ENCODE measurements at regions not wholly inside any gene's neighbourhood (a gene's known extent, or its start where the extent isn't known, plus 50 kb on each side); places are given as distances from the start of the nearest gene placed in this dataset.

DNA sequence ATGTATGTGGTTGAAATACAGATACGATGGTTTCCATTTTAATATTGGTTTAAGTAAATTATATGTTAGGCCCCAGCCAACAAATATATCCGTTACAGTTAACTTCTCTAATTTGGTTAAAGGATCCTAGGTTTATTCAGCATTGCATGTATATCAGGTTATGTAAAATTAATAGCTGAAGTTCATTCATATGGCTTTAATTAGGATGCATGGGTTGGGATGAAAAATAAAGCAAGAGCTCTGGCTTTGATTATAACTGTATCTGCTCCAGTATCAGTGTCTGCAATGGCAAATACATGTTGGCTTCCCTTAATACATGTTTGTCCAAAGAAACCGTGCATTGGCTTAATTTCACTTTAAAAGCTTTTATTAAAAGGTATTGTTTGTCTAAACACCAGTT lies 435.7 kb upstream of the SETBP1 start:
- TF ChIP-seq, protein P1, sequence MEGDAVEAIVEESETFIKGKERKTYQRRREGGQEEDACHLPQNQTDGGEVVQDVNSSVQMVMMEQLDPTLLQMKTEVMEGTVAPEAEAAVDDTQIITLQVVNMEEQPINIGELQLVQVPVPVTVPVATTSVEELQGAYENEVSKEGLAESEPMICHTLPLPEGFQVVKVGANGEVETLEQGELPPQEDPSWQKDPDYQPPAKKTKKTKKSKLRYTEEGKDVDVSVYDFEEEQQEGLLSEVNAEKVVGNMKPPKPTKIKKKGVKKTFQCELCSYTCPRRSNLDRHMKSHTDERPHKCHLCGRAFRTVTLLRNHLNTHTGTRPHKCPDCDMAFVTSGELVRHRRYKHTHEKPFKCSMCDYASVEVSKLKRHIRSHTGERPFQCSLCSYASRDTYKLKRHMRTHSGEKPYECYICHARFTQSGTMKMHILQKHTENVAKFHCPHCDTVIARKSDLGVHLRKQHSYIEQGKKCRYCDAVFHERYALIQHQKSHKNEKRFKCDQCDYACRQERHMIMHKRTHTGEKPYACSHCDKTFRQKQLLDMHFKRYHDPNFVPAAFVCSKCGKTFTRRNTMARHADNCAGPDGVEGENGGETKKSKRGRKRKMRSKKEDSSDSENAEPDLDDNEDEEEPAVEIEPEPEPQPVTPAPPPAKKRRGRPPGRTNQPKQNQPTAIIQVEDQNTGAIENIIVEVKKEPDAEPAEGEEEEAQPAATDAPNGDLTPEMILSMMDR (IDR thresholded peaks at IDR 0.05): no peak
- TF ChIP-seq POLR2AphosphoS5 (IDR thresholded peaks at IDR 0.05): no peak
- TF ChIP-seq EP300 (IDR thresholded peaks at IDR 0.05): no peak

Data from gastroesophageal sphincter (tissue), 3 donors.